ENCODE measurements at regions not wholly inside any gene's neighbourhood (a gene's known extent, or its start where the extent isn't known, plus 50 kb on each side); places are given as distances from the start of the nearest gene placed in this dataset.

DNA sequence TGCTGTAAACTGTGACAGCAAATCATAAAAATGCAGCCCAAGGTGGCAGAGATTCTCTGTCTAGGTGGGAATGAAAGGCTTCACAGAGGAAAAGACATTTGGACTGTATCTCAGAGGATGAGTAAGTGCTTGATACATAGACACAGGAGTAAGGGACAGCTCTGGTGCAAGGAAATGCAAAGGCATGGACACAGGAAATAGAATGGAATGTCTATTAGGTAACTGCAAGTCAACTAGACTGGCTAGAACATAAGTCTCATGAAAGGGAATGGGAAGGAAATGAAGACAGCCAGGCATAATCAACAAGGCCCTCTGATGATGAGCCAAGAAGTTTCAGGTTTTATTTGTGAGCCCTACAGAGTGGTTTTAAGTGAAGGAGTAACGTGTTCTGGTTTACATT lies 321.7 kb downstream of the SUCLA2 start:
- TF ChIP-seq EZH2phosphoT487 (IDR thresholded peaks at IDR 0.05; ENCODE audit: insufficient read depth, low read depth): no peak
- TF ChIP-seq EZH2 (IDR thresholded peaks at IDR 0.05; ENCODE audit: insufficient read depth, poor library complexity, severe bottlenecking): no peak
- H3K27me3 ChIP-seq (replicated peaks; ENCODE audit: insufficient read depth): no peaks in the 10 kb centered on the region
- H3K9me2 ChIP-seq (ENCODE audit: insufficient read depth): no peaks in the 10 kb centered on the region
- no peaks in the 10 kb centered on the region for H3K79me2 ChIP-seq (ENCODE audit: insufficient read depth)
- H3K4me3 ChIP-seq: no peak overlapping the region
- peak overlapping the region; percentile 37 for H3K27ac ChIP-seq
- peaks cover 40% of the 10 kb centered on the region for H3K4me1 ChIP-seq (ENCODE audit: insufficient read depth)
- H2AFZ ChIP-seq: no peak overlapping the region
- peak overlapping the region; percentile 19 for H3K4me2 ChIP-seq (ENCODE audit: unreplicated experiment)
- 68 to 74% methylated on average over 1 of the region's 1 CpG for WGBS, 2 experiments (ENCODE audit: low coverage in 1 of 2, low lambda C conversion rate in 2 of 2, missing lambda C conversion rate in 2 of 2)
- no peak overlapping the region for H3K9ac ChIP-seq
- no peaks in the 10 kb centered on the region for H3K9me3 ChIP-seq (ENCODE audit: low read depth)
- H3K36me3 ChIP-seq (ENCODE audit: low read depth): no peaks in the 10 kb centered on the region
- in situ Hi-C loops (cut with MboI): no loop called here
- DNase-seq: peak; percentile 76
- no peaks in the 10 kb centered on the region for H4K20me1 ChIP-seq (ENCODE audit: insufficient read depth)
- H3F3A ChIP-seq (ENCODE audit: insufficient read depth): peaks cover 31% of the 10 kb centered on the region

- Histone ChIP-seq H3K4me3 (no peak overlapping the region), H3K27ac (peak overlapping the region; percentile 37), H3K9me3 (ENCODE audit: low read depth) (no peaks in the 10 kb centered on the region), H3K9me2 (ENCODE audit: insufficient read depth) (no peaks in the 10 kb centered on the region), H3F3A (ENCODE audit: insufficient read depth) (peaks cover 31% of the 10 kb centered on the region), H3K9ac (no peak overlapping the region), H3K27me3 (replicated peaks; ENCODE audit: insufficient read depth) (no peaks in the 10 kb centered on the region), H3K4me1 (ENCODE audit: insufficient read depth) (peaks cover 46% of the 10 kb centered on the region), H2AFZ (no peak overlapping the region), H4K20me1 (ENCODE audit: insufficient read depth) (no peaks in the 10 kb centered on the region), H3K36me3 (ENCODE audit: low read depth) (no peaks in the 10 kb centered on the region), H3K79me2 (ENCODE audit: insufficient read depth) (no peaks in the 10 kb centered on the region), H3K4me2 (ENCODE audit: unreplicated experiment) (peak overlapping the region; percentile 19)
- TF ChIP-seq EZH2phosphoT487 (IDR thresholded peaks at IDR 0.05; ENCODE audit: insufficient read depth, low read depth) (no peak), EZH2 (IDR thresholded peaks at IDR 0.05; ENCODE audit: insufficient read depth, poor library complexity, severe bottlenecking) (no peak)
- 79 to 82% methylated on average over 4 of the region's 4 CpGs for WGBS, 2 experiments (ENCODE audit: low coverage in 1 of 2, low lambda C conversion rate in 2 of 2, missing lambda C conversion rate in 2 of 2)
- DNase-seq: peak; percentile 33
- in situ Hi-C loops (cut with MboI): no loop called here
These were observed 322.7 kb downstream of the SUCLA2 start for GRCh38 chr13:47678201-47678968.

DNA sequence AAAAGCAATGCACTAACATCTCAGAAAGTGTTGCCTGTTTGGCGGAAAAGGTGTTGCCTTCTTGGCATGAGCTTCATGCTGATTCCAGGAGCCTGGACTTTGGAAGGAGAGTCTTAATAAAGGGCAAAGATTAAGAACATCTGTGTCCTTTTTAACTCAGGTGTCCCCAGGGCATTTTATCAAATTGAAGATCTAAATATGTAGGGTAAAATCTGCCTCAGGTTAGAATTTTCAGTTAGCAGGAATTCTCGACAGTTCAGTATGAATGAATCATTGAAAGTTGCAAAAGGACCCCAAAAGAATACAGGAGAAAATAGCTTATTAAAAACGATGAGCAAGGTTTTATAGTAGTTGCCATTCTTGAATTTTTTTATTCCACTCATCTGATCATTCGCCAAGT lies 325.2 kb downstream of the SUCLA2 start:
- in situ Hi-C loops (cut with MboI): no loop called here
- Histone ChIP-seq H3K9me3 (ENCODE audit: low read depth) (no peaks in the 10 kb centered on the region), H3K4me1 (ENCODE audit: insufficient read depth) (peaks cover 64% of the 10 kb centered on the region), H3F3A (ENCODE audit: insufficient read depth) (peaks cover 47% of the 10 kb centered on the region), H4K20me1 (ENCODE audit: insufficient read depth) (no peaks in the 10 kb centered on the region), H3K9ac (no peak overlapping the region), H3K9me2 (ENCODE audit: insufficient read depth) (no peaks in the 10 kb centered on the region), H3K4me3 (no peak overlapping the region), H3K4me2 (ENCODE audit: unreplicated experiment) (no peak overlapping the region), H2AFZ (no peak overlapping the region), H3K79me2 (ENCODE audit: insufficient read depth) (no peaks in the 10 kb centered on the region), H3K27ac (no peak overlapping the region), H3K27me3 (replicated peaks; ENCODE audit: insufficient read depth) (no peaks in the 10 kb centered on the region), H3K36me3 (ENCODE audit: low read depth) (no peaks in the 10 kb centered on the region)
- DNase-seq: no peak
- no peak for TF ChIP-seq EZH2phosphoT487 (IDR thresholded peaks at IDR 0.05; ENCODE audit: insufficient read depth, low read depth)
- no peak for TF ChIP-seq EZH2 (IDR thresholded peaks at IDR 0.05; ENCODE audit: insufficient read depth, poor library complexity, severe bottlenecking)
- 92 to 94% methylated on average over 4 of the region's 4 CpGs for WGBS, 2 experiments (ENCODE audit: low coverage in 1 of 2, low lambda C conversion rate in 2 of 2, missing lambda C conversion rate in 2 of 2)

DNA sequence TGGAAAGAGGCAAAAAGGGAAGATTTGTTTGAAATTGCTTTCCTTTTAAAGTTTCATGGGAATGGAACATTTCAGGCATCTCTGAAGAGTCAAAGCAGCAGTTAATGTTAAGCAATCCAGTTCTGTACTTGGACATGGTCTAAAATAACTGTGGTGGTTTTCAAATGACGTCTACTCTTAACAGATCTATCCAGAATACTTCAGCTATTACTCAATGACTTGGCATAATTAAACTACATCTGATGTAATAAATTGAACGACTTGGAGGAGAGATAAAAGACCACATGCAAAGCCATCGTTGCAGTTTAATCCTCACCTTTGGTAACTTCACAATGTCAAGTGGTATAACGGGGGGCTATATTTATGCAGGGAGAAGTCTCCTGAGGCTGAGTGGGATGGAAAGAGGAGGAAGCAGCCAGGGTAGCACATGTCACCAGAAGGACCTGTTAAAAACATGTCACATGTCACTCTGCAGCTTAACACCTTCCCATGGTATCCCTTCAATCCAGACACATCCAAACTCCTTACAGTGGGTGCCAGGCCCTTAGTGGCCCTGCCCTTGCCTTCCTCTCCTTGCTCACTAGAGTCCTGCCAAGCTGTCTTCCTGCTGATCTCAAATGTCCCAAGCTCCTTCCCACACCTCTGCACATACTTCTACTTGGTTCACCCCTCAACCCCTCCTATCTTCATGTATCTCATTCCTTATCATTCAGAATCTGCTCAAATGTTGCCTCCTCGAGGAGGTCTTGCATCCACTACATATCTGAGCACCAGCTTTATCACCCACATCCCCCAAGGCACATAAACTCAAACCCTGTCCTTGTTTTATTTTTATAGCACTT lies 327.8 kb downstream of the SUCLA2 start:
- 14 to 17% methylated on average over 5 of the region's 5 CpGs for WGBS, 2 experiments (ENCODE audit: low coverage in 1 of 2, low lambda C conversion rate in 2 of 2, missing lambda C conversion rate in 2 of 2)
- H2AFZ ChIP-seq: peak overlapping the region; percentile 68
- TF ChIP-seq EZH2phosphoT487 (IDR thresholded peaks at IDR 0.05; ENCODE audit: insufficient read depth, low read depth) (no peak), EZH2 (IDR thresholded peaks at IDR 0.05; ENCODE audit: insufficient read depth, poor library complexity, severe bottlenecking) (no peak)
- peak overlapping the region; percentile 91 for H3K27ac ChIP-seq
- H3K9me3 ChIP-seq (ENCODE audit: low read depth): no peaks in the 10 kb centered on the region
- peaks cover 23% of the 10 kb centered on the region for H3F3A ChIP-seq (ENCODE audit: insufficient read depth)
- H3K27me3 ChIP-seq (replicated peaks; ENCODE audit: insufficient read depth): no peaks in the 10 kb centered on the region
- peak overlapping the region; percentile 67 for H3K9ac ChIP-seq
- peak overlapping the region; percentile 51 for H3K4me3 ChIP-seq
- no peaks in the 10 kb centered on the region for H3K79me2 ChIP-seq (ENCODE audit: insufficient read depth)
- no peaks in the 10 kb centered on the region for H3K9me2 ChIP-seq (ENCODE audit: insufficient read depth)
- in situ Hi-C loops (cut with MboI): no loop called here
- no peaks in the 10 kb centered on the region for H4K20me1 ChIP-seq (ENCODE audit: insufficient read depth)
- H3K4me1 ChIP-seq (ENCODE audit: insufficient read depth): peaks cover 38% of the 10 kb centered on the region
- H3K4me2 ChIP-seq (ENCODE audit: unreplicated experiment): peak overlapping the region; percentile 80
- DNase-seq: peak; percentile 94
- H3K36me3 ChIP-seq (ENCODE audit: low read depth): no peaks in the 10 kb centered on the region
